ENCODE measurements at regions not wholly inside any gene's neighbourhood (a gene's known extent, or its start where the extent isn't known, plus 50 kb on each side); places are given as distances from the start of the nearest gene placed in this dataset.

GRCh38 chr3:116601206-116601605 is 108.4 kb upstream of the TUSC7 start:
- no peak for FAIRE-seq
- CTCF ChIA-PET: no interaction called here

More at GRCh38 chr3:116601206-116601605, 108.4 kb upstream of the TUSC7 start:
- H3K9ac ChIP-seq (ENCODE audit: control insufficient read depth, insufficient read depth, low read length): no peak overlapping the region
- H3K36me3 ChIP-seq (ENCODE audit: control insufficient read depth in 2 of 2, insufficient read depth in 2 of 2, low read length in 1 of 2): no peaks in the 10 kb centered on the region
- 20% methylated on average over 2 of the region's 2 CpGs for WGBS (ENCODE audit: insufficient coverage, insufficient replicate concordance, low lambda C conversion rate, missing lambda C conversion rate)
- H3K4me1 ChIP-seq (ENCODE audit: control insufficient read depth, insufficient read depth, low read length): no peaks in the 10 kb centered on the region
- no peaks in the 10 kb centered on the region for H3K9me3 ChIP-seq (replicated peaks; ENCODE audit: control insufficient read depth, insufficient read depth, low read length)
- TF ChIP-seq EED (IDR thresholded peaks at IDR 0.05; ENCODE audit: low read depth): no peak
- no peak for TF ChIP-seq ZBTB4 (CRISPR knock-in tag; IDR thresholded peaks at IDR 0.05)
- no peak for TF ChIP-seq E4F1 (IDR thresholded peaks at IDR 0.05; ENCODE audit: borderline replicate concordance, partially characterized antibody)
- no peak for TF ChIP-seq TCF3 (IDR thresholded peaks at IDR 0.05; ENCODE audit: borderline replicate concordance, insufficient read depth, low read depth, low read length)
- no peak for TF ChIP-seq STAT1 (conservative IDR thresholded peaks at IDR 0.05)
- no peak for TF ChIP-seq USF1 (IDR thresholded peaks at IDR 0.05; ENCODE audit: borderline replicate concordance, extremely low read length, insufficient read depth, low read depth, low read length)
- no peak for TF ChIP-seq YY1 (IDR thresholded peaks at IDR 0.05; ENCODE audit: low read depth, low read length)
- TF ChIP-seq GABPA (IDR thresholded peaks at IDR 0.05; ENCODE audit: low read depth): no peak
- no peak for TF ChIP-seq HDAC6 (IDR thresholded peaks at IDR 0.05; ENCODE audit: unreplicated experiment)
- TF ChIP-seq SRF (IDR thresholded peaks at IDR 0.05; ENCODE audit: low read depth in 2 of 2, low read length in 2 of 2): no peak
- no peak for TF ChIP-seq ETV6 (conservative IDR thresholded peaks at IDR 0.05 in 1 of 2, IDR thresholded peaks at IDR 0.05 in 1 of 2; ENCODE audit: borderline replicate concordance in 1 of 2, low read depth in 1 of 2)
- TF ChIP-seq PBX3 (IDR thresholded peaks at IDR 0.05; ENCODE audit: insufficient replicate concordance, low read depth, low read length): no peak
- TF ChIP-seq KDM1A (IDR thresholded peaks at IDR 0.05; ENCODE audit: borderline replicate concordance): no peak
- no peak for TF ChIP-seq TCF12 (IDR thresholded peaks at IDR 0.05; ENCODE audit: low read depth, low read length)
- no peak for TF ChIP-seq IKZF1 (conservative IDR thresholded peaks at IDR 0.05)
- TF ChIP-seq PML (IDR thresholded peaks at IDR 0.05; ENCODE audit: low read length): no peak
- TF ChIP-seq ZSCAN29 (IDR thresholded peaks at IDR 0.05): no peak
- TF ChIP-seq NFYB (IDR thresholded peaks at IDR 0.05; ENCODE audit: insufficient read depth, low read depth, low read length): no peak
- no peak for TF ChIP-seq MTA3 (IDR thresholded peaks at IDR 0.05; ENCODE audit: borderline replicate concordance, low read length)
- ATAC-seq (no peak), DNase-seq (ENCODE audit: low read depth, low spot score) (no peak)
- no peak overlapping the region for H2AFZ ChIP-seq (ENCODE audit: control insufficient read depth, low read depth, low read length)
- SMC1A ChIA-PET (ENCODE audit: uncharacterized antibody, unreplicated experiment): no interaction called here
- H3K79me2 ChIP-seq (ENCODE audit: control insufficient read depth, insufficient read depth, low read length): no peaks in the 10 kb centered on the region
- no peak overlapping the region for H3K27ac ChIP-seq (ENCODE audit: control insufficient read depth, insufficient read depth)
- no peak overlapping the region for H3K4me2 ChIP-seq (ENCODE audit: control insufficient read depth, insufficient read depth)
- H4K20me1 ChIP-seq (ENCODE audit: control insufficient read depth, insufficient read depth): no peaks in the 10 kb centered on the region
- BruUV-seq (replicated peaks): no TSS peak
- RAD21 ChIA-PET (ENCODE audit: unreplicated experiment): no interaction called here
- H3K27me3 ChIP-seq (replicated peaks in 1 of 2; ENCODE audit: control insufficient read depth in 2 of 2, insufficient read depth in 2 of 2, low read length in 1 of 2): no peaks in the 10 kb centered on the region
- POLR2A ChIA-PET: no interaction called here
- intact Hi-C loops (cut with micrococcal nuclease; ENCODE audit: unreplicated experiment): no loop called here
- no peak overlapping the region for H3K4me3 ChIP-seq
- in situ Hi-C loops (cut with MboI): no loop called here

Measured in GM12878 (cell line).